Fibroblast of lung (primary cell): ENCODE measurements at regions not wholly inside any gene's neighbourhood (a gene's known extent, or its start where the extent isn't known, plus 50 kb on each side); places are given as distances from the start of the nearest gene placed in this dataset.

Experiments
- EZH2 ChIP-seq: IDR thresholded peaks from 2 replicates; pipeline ENCODE4 v1.5.1; 2012; ENCODE audit warnings: low read length, control low read depth, mild to moderate bottlenecking; ENCODE audit errors: missing control alignments
- TF ChIP-seq, protein P1 (sequence below), 2 donors: IDR thresholded peaks in 1 of 2; conservative IDR thresholded peaks in 1 of 2; 1 replicate in 1 of 2; 2 replicates in 1 of 2; pipeline ENCODE4 v1.5.1; 2011 to 2012; ENCODE audit warnings: low read length in 2 of 2, control low read depth in 1 of 2, inconsistent platforms in 1 of 2, low read depth in 1 of 2, mild to moderate bottlenecking in 1 of 2

DNA sequence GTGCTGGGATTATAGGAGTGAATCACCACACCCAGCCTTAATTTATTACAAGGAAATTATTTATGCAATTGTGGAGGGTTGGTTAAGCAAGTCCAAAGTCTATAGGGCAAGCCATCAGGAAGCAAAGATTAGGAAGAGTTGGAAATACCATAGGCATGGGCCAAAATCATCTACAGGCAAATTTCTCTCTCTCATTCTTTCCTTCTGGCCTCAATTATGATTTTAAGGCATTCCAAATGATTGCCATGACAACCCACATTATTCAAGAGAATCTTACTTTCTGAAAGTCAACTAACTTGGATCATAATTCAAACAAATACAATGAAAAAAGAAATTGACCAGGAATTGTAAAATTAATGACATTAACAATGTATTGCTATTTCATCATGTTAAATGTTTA is 400.8 kb downstream of the GPM6A start:
- TF ChIP-seq, protein P1, sequence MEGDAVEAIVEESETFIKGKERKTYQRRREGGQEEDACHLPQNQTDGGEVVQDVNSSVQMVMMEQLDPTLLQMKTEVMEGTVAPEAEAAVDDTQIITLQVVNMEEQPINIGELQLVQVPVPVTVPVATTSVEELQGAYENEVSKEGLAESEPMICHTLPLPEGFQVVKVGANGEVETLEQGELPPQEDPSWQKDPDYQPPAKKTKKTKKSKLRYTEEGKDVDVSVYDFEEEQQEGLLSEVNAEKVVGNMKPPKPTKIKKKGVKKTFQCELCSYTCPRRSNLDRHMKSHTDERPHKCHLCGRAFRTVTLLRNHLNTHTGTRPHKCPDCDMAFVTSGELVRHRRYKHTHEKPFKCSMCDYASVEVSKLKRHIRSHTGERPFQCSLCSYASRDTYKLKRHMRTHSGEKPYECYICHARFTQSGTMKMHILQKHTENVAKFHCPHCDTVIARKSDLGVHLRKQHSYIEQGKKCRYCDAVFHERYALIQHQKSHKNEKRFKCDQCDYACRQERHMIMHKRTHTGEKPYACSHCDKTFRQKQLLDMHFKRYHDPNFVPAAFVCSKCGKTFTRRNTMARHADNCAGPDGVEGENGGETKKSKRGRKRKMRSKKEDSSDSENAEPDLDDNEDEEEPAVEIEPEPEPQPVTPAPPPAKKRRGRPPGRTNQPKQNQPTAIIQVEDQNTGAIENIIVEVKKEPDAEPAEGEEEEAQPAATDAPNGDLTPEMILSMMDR (conservative IDR thresholded peaks at IDR 0.05 in 1 of 2, IDR thresholded peaks at IDR 0.05 in 1 of 2; ENCODE audit: low read depth in 1 of 2, low read length in 2 of 2): no peak
- TF ChIP-seq EZH2: no peak
